NOMO-1 treated with DMSO at 0.1 percent for 48 hours (cell line): ENCODE measurements at regions not wholly inside any gene's neighbourhood (a gene's known extent, or its start where the extent isn't known, plus 50 kb on each side); places are given as distances from the start of the nearest gene placed in this dataset.

Source experiments
- DNase-seq: peaks from one replicate; lab custom pipeline; 2025; ENCODE audit not compliant: unreplicated experiment; lab: John Stamatoyannopoulos, UW

GRCh38 chr13:59337070-59337469 is 826.7 kb downstream of the DIAPH3 start:
- DNase-seq, result peak; percentile 67

GRCh38 chr13:59340151-59340550 is 823.6 kb downstream of the DIAPH3 start:
- no peak for DNase-seq

- DNase-seq, result no peak
These were observed 823.1 kb downstream of the DIAPH3 start for GRCh38 chr13:59340581-59340980.

GRCh38 chr13:59342400-59342799 is 821.3 kb downstream of the DIAPH3 start:
- no peak for DNase-seq

- DNase-seq, result no peak
These were observed 820.6 kb downstream of the DIAPH3 start for GRCh38 chr13:59343132-59343531.

GRCh38 chr13:59343993-59344822 is 819.5 kb downstream of the DIAPH3 start:
- DNase-seq, result no peak

GRCh38 chr13:59345311-59345710 is 818.4 kb downstream of the DIAPH3 start:
- DNase-seq, result no peak

- DNase-seq, result no peak
These were observed 816.6 kb downstream of the DIAPH3 start for GRCh38 chr13:59346999-59347723.

DNA sequence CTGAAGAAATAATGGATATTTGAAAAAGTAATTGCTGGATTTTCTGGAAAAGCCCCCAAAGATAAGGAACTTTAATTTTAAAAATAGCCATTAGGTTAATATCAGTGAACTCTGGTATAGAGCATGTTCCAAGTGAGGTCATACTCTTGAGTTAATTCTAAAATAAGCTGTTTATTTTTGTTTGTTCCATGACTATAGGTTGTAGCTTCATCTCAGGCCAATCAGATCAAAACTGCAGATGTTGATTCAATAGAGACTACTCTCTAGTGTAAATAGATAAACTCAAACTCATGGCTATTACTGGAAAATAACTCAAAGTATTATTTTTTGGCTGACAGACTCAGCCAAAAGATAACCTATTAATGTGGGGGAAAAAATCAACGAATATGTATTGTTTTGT is 815.1 kb downstream of the DIAPH3 start:
- DNase-seq, result no peak

DNA sequence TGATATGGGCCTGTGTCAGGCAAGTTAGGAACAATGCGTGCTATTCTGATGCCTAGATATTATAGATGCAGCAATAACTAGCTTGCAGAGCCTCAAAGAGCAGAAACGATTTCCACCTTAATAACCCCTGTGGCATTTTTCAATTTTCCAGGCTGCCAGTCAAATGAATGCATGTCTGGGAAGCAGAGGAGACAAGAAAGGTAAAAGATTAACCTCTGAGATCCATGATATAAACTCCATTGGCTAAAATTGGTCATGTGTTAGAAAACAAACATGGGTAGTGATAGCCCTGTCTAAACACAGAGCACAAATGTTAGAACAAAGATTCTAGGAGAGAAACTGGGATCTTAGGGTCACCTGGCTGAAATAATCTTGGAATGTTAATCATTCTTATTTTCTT is 811.1 kb downstream of the DIAPH3 start:
- no peak for DNase-seq

DNA sequence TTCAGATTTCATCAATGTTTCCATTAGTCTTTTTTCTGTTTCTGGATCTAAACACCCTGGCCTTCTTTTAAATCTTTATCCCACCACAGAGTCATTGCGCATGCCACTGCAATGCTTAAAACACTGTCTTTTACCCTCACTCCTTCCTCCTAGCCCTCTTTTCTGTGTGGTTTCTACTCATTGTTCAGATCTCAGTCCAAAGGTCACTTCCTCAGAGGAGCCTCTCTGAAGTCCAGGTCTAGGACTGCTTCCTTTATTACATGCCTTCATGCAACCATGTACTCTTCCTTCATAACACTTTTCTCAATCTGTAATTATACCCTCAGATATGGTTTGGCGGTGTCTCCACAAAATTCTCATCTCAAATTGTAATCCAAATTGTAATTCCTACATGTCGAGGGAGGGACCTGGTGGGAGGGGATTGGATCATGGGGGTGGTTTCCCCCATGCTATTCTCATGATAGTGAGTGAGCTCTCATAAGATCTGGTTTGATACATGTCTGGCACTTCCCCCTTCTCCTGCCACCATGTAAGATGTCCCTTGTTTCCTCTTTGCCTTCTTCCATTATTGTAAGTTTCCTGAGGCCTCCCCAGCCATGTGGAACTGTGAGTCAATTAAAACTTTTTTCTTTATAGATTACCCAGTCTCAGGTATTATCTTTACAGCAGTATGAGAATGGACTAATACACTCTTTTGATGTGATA is 808.9 kb downstream of the DIAPH3 start:
- DNase-seq, result peak; percentile 97

DNA sequence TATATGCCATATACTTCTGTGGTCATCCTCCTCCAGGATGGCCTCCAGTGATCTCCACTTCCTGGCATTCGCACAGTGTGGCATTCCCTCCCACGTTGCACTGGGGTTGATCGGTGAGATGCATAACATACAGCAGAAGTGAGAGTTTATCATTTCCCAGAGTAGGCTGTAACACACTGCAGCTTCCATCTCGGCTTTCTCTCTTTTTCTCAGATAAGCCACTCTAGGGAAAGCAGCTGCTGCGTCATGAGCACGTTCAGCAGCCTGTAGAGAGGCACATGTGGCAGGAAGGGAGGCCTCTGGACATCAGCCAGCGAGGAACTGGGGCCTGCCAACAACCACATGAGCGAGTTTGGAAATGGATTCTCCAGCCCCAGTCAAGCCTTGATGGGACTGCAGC is 807.1 kb downstream of the DIAPH3 start:
- DNase-seq, result no peak

DNA sequence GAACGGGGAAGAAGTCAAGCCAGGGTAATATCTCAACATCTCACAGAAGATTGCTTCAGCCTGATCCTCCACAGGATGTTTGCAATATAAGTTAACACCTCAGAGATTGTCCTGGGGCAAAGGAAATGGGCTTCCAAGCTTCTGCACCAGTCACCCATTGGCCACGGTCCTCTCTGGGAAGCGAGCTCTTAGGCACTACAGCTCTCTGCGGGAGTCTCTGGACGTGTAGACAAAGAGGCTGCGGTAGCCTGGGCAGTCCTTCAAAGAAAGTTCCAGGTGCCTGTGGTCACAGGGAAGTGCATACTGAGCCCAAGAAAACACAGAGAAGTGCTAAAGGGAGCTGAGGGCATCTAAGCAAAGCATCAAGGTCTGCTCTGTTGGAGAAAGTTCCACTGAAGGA is 805.7 kb downstream of the DIAPH3 start:
- no peak for DNase-seq

DNA sequence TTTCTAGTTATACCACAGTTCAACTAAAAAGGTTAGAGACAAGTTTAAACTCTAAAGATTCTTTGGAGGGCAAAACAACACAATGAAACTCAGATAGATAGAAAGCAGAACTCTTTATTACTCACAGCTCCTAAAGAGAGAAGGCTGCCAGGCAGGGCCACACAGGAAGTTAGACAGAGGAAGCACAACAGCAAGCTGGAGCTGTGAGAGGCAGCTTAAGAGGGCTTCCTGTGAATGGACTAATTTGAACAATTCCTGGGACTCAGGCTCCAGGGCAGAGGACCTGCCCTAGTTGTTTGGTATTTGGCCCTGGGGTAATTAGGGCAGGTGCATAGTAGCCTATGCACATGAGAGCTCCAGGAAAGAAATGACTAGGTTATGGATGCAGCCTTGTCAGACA is 803.6 kb downstream of the DIAPH3 start:
- DNase-seq, result peak; percentile 80

GRCh38 chr13:59360916-59361315 is 802.8 kb downstream of the DIAPH3 start:
- DNase-seq, result no peak

DNA sequence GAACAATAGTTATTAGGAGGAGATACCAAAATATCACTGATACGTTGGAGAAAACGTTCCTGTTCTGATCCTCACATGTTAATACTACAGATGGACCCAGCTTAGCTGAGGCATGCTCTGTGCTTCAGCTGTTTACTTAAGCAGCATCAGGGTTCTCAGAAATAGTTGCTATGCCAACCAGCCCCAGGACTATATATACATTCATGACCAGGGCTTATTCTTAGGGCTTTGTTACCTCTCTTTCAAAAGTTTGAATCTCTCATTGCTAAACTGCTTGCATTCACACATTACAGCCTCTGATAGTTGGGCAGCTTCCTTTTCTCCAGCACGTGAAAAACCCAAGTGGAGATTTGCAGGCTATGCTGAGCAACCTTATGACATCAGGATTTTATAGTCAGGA is 800.4 kb downstream of the DIAPH3 start:
- no peak for DNase-seq

- DNase-seq, result no peak
These were observed 799.8 kb downstream of the DIAPH3 start for GRCh38 chr13:59363947-59364346.

GRCh38 chr13:59364641-59365085 is 799.1 kb downstream of the DIAPH3 start:
- no peak for DNase-seq

- no peak for DNase-seq
These were observed 796.3 kb downstream of the DIAPH3 start for GRCh38 chr13:59367467-59367866.

DNA sequence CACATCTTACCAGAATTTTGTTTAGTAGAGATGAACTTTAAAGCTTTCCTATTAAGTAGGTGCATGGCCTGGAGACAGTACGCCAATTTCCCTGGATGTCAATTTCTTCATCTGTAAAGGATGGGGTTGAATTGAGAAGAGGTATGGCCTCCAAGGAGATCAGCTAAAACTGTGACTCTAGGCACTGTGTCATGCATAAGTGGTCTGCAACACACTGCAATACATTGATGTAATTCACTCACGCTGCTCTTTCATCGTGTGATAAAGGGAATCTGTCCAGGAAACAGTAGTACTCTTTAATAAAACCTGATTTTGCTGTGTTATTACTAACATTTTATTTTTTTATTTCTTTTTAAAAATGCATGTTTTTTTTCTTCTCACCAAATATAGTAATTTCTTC is 795.8 kb downstream of the DIAPH3 start:
- no peak for DNase-seq

DNA sequence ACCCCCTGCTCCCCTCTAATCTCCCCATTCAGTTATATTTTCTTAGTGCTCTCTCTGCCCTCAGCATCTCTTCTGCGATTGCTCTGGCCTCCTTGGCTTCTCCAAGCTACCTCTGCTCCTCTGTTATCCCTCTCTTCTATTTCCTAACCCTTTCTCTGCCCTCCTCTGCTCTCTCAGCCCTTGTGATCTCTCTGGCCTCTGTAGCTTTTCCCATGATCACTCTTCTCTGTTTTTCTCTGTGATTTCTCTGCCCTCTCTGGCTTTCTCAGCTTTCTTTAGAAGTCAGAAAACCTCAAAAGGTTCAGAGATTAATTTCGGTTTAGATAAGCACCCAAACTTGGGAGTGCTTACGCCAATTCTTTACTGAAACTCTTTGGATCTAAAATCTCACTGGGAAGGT is 795.0 kb downstream of the DIAPH3 start:
- no peak for DNase-seq

DNA sequence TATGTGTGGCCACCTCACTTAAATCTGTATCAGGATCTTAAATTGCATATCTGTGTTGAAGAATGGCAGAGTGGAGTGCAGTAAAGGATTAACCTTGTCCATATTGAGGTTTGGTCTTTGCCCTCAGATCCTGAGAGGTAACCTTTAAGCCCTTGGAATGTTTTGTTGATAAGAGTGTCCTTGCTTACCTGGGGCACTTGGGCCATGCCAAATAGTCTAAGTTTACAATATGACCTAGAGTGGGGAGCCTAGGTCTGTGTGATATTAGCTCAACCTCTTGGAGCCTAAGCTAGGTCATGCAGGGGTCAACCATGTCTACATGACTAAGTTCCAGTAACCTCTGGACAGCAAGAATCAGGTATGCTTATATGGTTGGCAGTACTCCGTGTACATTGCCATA is 792.5 kb downstream of the DIAPH3 start:
- DNase-seq, result no peak
